ENCODE measurements at regions not wholly inside any gene's neighbourhood (a gene's known extent, or its start where the extent isn't known, plus 50 kb on each side); places are given as distances from the start of the nearest gene placed in this dataset.

DNA sequence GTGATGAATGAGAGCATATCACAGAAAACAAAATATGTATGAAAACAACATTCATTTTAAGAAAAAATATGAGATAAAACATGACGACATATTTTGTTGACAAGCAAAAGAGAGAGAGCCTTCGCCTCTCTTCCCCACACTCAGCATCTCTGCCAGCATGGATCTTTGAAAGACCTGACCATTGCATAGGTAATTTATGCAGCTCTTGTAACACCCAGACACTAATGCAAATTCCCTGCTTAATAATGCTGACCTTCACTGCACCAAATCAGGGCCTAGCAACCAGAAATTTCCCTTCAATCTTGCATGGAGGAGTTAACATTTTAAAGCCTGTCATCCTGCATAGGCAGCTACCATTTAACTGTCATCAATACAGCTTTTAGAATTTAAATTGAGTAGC is 50.0 kb upstream of the CNR1 start (continued):
- TF ChIP-seq, protein P1, sequence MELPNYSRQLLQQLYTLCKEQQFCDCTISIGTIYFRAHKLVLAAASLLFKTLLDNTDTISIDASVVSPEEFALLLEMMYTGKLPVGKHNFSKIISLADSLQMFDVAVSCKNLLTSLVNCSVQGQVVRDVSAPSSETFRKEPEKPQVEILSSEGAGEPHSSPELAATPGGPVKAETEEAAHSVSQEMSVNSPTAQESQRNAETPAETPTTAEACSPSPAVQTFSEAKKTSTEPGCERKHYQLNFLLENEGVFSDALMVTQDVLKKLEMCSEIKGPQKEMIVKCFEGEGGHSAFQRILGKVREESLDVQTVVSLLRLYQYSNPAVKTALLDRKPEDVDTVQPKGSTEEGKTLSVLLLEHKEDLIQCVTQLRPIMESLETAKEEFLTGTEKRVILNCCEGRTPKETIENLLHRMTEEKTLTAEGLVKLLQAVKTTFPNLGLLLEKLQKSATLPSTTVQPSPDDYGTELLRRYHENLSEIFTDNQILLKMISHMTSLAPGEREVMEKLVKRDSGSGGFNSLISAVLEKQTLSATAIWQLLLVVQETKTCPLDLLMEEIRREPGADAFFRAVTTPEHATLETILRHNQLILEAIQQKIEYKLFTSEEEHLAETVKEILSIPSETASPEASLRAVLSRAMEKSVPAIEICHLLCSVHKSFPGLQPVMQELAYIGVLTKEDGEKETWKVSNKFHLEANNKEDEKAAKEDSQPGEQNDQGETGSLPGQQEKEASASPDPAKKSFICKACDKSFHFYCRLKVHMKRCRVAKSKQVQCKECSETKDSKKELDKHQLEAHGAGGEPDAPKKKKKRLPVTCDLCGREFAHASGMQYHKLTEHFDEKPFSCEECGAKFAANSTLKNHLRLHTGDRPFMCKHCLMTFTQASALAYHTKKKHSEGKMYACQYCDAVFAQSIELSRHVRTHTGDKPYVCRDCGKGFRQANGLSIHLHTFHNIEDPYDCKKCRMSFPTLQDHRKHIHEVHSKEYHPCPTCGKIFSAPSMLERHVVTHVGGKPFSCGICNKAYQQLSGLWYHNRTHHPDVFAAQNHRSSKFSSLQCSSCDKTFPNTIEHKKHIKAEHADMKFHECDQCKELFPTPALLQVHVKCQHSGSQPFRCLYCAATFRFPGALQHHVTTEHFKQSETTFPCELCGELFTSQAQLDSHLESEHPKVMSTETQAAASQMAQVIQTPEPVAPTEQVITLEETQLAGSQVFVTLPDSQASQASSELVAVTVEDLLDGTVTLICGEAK (IDR thresholded peaks at IDR 0.05; ENCODE audit: borderline replicate concordance): no peak
